ENCODE measurements at regions not wholly inside any gene's neighbourhood (a gene's known extent, or its start where the extent isn't known, plus 50 kb on each side); places are given as distances from the start of the nearest gene placed in this dataset.
A peak's percentile ranks its signal among the peaks of the same experiment; 100 is the strongest.
"Not testable (repeated sequence)": the region's sequence is repeated elsewhere in the genome, so short reads cannot be mapped to it uniquely, and the experiment has no call there.

DNA sequence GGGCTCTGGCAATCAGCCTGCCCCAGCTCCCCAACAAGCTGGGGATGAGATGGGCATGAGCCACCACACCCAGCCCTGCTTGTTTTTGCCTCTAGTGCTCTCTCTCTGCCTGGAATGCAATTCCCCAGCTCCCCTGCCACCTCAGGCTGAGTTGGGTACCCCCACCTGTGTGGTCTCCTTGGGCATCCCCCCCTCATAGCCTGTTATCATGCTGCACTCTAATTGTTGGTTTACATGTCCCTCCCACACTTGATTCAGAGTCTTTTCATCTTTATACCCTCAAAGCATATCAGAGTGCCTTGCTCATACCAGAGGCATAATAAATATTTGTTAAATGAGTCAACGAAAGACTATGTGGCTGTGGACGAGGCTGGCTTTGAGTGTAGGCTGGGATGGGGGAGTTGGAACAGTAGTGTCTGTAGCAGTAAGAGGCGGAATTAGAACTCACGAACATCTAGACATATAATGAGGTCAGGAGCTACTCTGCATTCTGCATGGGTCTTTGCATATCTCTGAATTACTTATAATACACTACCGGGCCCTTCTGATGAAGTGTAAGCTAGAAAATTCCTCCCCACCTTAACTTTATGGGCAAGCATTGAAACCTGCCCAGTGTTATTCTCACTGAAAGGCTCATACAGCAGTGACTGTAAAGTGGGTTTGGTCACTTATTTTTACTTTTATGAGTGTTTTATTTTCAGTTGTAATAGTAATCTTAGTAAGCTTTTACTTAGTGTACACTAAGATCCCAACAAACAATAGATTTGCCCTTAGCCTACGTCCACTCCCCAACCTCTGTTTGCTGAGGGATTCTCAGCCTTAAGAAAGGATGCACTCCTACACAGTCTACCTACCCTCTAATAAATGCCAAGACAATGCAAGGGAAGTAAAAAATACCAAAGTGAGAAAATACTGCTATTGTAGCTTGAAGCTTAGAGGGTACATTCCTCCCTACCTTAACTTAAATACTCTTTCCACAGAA, 58.7 kb downstream of the EDN1 start:
- no peaks in the 10 kb centered on the region for H3K4me1 ChIP-seq (ENCODE audit: control insufficient read depth, insufficient read depth, low read length)
- no peaks in the 10 kb centered on the region for H3K36me3 ChIP-seq (ENCODE audit: control insufficient read depth, insufficient read depth, low read length)
- H3K4me3 ChIP-seq (ENCODE audit: low read length): no peak overlapping the region
- no peaks in the 10 kb centered on the region for H3K27me3 ChIP-seq (ENCODE audit: control insufficient read depth, insufficient read depth, low read length)
- no peak overlapping the region for H3K9ac ChIP-seq (ENCODE audit: low read length)
- no peak overlapping the region for H3K27ac ChIP-seq (ENCODE audit: low read depth, low read length)

DNA sequence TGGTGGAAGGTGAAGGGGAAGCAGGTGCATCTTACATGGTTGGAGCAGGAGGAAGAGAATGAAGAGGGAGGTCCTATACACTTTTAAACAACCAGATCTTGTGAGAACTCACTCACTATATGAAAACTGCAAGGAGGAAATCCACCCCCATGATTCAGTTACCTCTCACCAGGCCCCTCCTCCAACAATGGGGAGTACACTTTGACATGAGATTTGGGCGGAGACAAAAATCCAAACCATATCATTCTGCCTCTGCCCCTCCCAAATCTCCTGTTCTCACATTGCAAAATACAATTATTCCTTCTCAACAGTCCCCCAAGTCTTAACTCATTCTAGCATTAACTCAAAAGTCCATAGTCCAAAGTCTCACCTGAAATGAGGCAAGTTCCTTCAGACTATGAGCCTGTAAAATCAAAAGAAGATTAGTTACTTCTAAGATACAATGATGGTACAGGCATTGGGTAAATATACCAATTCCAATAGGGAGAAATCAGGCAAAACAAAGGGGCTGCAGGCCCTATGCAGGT, 60.5 kb downstream of the EDN1 start:
- H3K27me3 ChIP-seq (ENCODE audit: control insufficient read depth, insufficient read depth, low read length): no peaks in the 10 kb centered on the region
- H3K27ac ChIP-seq (ENCODE audit: low read depth, low read length): no peak overlapping the region
- no peaks in the 10 kb centered on the region for H3K36me3 ChIP-seq (ENCODE audit: control insufficient read depth, insufficient read depth, low read length)
- no peak overlapping the region for H3K9ac ChIP-seq (ENCODE audit: low read length)
- H3K4me3 ChIP-seq (ENCODE audit: low read length): no peak overlapping the region
- H3K4me1 ChIP-seq (ENCODE audit: control insufficient read depth, insufficient read depth, low read length): peaks cover 5% of the 10 kb centered on the region

DNA sequence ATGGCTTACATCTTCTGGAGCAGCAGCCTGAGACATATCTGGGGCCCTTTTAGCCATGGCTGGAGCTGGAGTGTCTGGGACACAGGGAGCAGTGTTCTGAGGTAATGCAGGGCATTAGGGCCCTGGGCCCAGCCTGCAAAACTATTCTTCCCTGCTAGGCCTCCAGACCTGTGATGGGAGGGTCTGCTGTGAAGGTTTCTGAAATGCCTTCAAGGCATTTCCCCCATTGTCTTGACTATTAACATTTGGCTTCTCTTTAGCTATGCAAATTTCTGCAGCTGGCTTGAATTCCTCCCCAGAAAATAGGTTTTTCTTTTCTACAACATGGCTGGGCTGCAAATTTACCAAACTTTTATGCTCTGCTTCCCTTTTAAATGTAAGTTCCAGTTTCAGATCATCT, 61.5 kb downstream of the EDN1 start:
- Histone ChIP-seq H3K27me3 (ENCODE audit: control insufficient read depth, insufficient read depth, low read length) (no peaks in the 10 kb centered on the region), H3K27ac (ENCODE audit: low read depth, low read length) (no peak overlapping the region), H3K9ac (ENCODE audit: low read length) (no peak overlapping the region), H3K4me3 (ENCODE audit: low read length) (no peak overlapping the region), H3K36me3 (ENCODE audit: control insufficient read depth, insufficient read depth, low read length) (no peaks in the 10 kb centered on the region), H3K4me1 (ENCODE audit: control insufficient read depth, insufficient read depth, low read length) (peaks cover 5% of the 10 kb centered on the region)

DNA sequence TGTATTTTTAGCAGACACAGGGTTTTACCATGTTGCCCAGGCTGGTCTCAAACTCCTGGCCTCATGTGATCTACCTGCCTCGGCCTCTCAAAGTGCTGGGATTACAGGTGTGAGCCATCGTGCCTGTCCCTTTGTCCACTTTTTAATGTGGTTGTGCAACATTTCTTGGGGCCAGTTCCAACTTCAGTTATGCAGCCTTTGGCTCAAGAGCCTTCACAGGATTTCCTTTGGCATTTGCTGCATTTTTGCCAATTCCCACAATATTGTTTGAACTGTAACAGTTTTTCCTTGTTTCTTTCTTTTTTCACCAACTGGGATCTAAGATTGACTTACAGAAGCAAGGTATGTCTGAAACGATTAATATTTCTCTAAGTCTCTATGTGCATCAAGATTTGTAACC, 63.6 kb downstream of the EDN1 start:
- Histone ChIP-seq H3K27me3 (ENCODE audit: control insufficient read depth, insufficient read depth, low read length) (no peaks in the 10 kb centered on the region), H3K4me3 (ENCODE audit: low read length) (no peak overlapping the region), H3K36me3 (ENCODE audit: control insufficient read depth, insufficient read depth, low read length) (no peaks in the 10 kb centered on the region), H3K9ac (ENCODE audit: low read length) (no peak overlapping the region), H3K4me1 (ENCODE audit: control insufficient read depth, insufficient read depth, low read length) (peaks cover 5% of the 10 kb centered on the region), H3K27ac (ENCODE audit: low read depth, low read length) (no peak overlapping the region)

DNA sequence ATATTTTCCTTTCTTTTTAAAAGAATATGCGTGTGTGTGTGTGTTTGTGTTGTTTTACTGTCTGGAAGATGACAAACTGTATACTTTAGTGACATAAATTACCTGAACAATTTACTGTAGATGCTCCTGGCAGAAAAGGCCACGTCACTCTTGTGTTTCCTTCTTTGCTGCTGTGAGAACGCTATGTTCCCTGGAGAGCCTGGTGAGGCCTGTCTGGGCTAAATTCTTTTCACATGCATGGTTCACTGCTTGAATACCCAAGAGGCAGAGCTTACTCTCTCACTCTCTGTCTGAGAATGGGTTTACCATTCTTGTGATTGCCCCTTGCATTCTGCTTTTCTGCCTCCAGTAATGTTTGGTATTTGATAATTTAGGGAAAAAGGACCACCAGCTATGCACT, 64.3 kb downstream of the EDN1 start:
- Histone ChIP-seq H3K27me3 (ENCODE audit: control insufficient read depth, insufficient read depth, low read length) (no peaks in the 10 kb centered on the region), H3K4me3 (ENCODE audit: low read length) (no peak overlapping the region), H3K27ac (ENCODE audit: low read depth, low read length) (peak overlapping the region; percentile 48), H3K4me1 (ENCODE audit: control insufficient read depth, insufficient read depth, low read length) (peaks cover 5% of the 10 kb centered on the region), H3K9ac (ENCODE audit: low read length) (no peak overlapping the region), H3K36me3 (ENCODE audit: control insufficient read depth, insufficient read depth, low read length) (no peaks in the 10 kb centered on the region)

DNA sequence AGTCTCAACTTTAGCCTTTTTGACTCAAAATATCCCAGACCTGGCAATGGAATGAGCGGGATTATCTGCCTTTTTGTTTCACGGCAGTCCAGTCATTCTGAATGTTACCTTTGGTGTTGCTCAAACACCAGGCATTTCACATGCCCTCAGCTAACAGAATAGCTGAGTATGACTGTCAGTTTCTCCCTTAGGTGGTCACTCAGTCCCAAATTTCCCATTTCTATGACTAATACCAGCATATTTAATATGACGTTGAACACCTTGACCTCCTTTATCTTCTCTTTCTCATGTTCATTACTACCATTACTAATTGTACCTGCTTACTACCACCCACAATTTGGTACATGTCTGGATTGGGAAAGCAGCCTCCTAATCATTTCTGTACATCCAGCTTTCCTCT, 65.2 kb downstream of the EDN1 start:
- no peaks in the 10 kb centered on the region for H3K36me3 ChIP-seq (ENCODE audit: control insufficient read depth, insufficient read depth, low read length)
- no peak overlapping the region for H3K27ac ChIP-seq (ENCODE audit: low read depth, low read length)
- H3K9ac ChIP-seq (ENCODE audit: low read length): no peak overlapping the region
- no peak overlapping the region for H3K4me3 ChIP-seq (ENCODE audit: low read length)
- H3K4me1 ChIP-seq (ENCODE audit: control insufficient read depth, insufficient read depth, low read length): peaks cover 5% of the 10 kb centered on the region
- no peaks in the 10 kb centered on the region for H3K27me3 ChIP-seq (ENCODE audit: control insufficient read depth, insufficient read depth, low read length)

DNA sequence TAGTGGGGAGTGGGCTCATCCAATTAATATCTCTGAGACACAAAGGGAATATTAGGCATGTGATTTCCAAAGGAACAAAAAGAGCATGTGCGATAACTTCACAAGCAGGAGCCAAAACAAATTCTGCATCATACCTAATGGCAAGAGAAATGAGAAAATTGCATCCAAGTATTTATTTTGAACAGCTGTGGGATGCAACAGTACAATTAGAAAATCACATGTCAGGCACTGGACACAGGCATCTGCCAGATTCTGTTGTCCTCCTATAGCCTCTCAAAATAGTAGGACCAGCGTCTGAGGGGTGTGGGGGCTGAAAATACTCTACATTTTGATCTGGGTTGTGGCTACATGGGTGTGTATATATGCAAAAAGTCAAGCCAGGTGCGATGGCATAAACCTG, 66.3 kb downstream of the EDN1 start:
- H3K4me1 ChIP-seq (ENCODE audit: control insufficient read depth, insufficient read depth, low read length): peaks cover 5% of the 10 kb centered on the region

DNA sequence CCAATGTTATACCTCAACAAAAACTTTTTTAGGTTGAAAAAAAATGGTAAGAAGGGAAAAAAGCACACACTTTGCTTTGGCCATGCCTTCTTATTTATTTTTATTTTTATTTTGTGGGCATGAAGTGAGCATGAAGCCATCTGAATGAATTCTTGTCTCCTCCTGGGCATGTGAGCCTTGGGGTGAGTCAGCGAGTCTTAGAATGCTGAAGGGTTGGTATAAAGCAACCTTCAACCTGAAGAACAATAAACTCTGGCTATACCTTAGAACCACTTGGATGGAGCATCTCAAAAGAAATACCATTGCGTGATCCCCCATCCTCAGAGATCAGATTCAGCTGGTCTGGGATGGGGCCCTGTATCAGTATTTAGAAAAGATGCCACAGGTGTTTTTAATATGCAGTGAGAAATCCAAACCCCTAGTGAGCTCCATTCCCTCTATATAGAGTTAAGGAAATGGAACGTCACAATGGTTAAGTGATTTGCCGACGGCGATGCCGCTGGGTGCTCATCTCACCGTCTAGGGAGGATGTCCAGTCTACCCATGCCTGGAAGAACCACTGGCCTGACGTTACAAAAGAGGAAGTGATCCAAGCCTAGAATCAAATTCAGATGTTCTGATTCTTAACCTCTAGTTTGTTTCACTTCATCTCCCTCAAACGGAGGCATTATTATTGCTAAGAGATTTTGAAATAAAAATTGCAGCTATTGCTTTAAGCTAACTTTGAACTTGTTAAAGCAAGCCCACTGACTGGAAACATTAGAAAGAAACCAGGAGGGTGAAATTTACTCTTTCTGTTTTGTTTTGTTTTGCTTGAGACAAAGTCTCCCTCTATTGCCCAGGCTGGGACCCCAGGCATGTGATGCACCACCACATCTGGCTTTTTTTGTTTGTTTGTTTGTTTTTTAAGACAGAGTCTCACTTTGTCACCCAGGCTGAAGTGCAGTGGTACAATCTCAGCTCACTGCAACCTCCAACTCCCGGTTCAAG, 67.1 kb downstream of the EDN1 start:
- Histone ChIP-seq H3K4me3 (ENCODE audit: low read length) (no peak overlapping the region), H3K27ac (ENCODE audit: low read depth, low read length) (no peak overlapping the region), H3K9ac (ENCODE audit: low read length) (no peak overlapping the region), H3K27me3 (ENCODE audit: control insufficient read depth, insufficient read depth, low read length) (no peaks in the 10 kb centered on the region), H3K4me1 (ENCODE audit: control insufficient read depth, insufficient read depth, low read length) (peaks cover 5% of the 10 kb centered on the region), H3K36me3 (ENCODE audit: control insufficient read depth, insufficient read depth, low read length) (no peaks in the 10 kb centered on the region)

More for the DNA sequence above, 66.3 kb downstream of the EDN1 start:
- Histone ChIP-seq H3K9ac (ENCODE audit: low read length) (no peak overlapping the region), H3K4me3 (ENCODE audit: low read length) (no peak overlapping the region), H3K27me3 (ENCODE audit: control insufficient read depth, insufficient read depth, low read length) (no peaks in the 10 kb centered on the region), H3K36me3 (ENCODE audit: control insufficient read depth, insufficient read depth, low read length) (no peaks in the 10 kb centered on the region), H3K27ac (ENCODE audit: low read depth, low read length) (no peak overlapping the region)

DNA sequence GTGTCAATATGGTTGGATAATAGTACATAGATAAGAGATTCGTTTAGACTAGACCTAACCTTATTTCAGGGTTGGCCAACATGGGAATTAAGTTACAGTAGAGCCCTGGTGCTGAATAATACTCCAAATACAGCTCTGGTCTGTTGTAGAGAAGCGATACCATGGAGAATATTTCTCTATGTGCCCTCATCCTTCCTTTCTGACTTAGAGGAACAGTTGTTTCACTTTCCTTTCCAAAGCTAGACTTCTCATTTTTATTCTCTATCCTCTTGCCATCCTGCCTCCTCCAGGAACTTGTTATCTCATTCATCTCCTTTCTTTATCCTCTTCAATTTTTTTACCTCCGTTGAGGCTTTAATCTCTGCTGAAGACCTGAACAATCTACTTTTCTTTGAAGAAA, 68.9 kb downstream of the EDN1 start:
- Histone ChIP-seq H3K27ac (ENCODE audit: low read depth, low read length) (no peak overlapping the region), H3K9ac (ENCODE audit: low read length) (no peak overlapping the region), H3K4me3 (ENCODE audit: low read length) (no peak overlapping the region), H3K27me3 (ENCODE audit: control insufficient read depth, insufficient read depth, low read length) (no peaks in the 10 kb centered on the region), H3K4me1 (ENCODE audit: control insufficient read depth, insufficient read depth, low read length) (peaks cover 5% of the 10 kb centered on the region), H3K36me3 (ENCODE audit: control insufficient read depth, insufficient read depth, low read length) (no peaks in the 10 kb centered on the region)

DNA sequence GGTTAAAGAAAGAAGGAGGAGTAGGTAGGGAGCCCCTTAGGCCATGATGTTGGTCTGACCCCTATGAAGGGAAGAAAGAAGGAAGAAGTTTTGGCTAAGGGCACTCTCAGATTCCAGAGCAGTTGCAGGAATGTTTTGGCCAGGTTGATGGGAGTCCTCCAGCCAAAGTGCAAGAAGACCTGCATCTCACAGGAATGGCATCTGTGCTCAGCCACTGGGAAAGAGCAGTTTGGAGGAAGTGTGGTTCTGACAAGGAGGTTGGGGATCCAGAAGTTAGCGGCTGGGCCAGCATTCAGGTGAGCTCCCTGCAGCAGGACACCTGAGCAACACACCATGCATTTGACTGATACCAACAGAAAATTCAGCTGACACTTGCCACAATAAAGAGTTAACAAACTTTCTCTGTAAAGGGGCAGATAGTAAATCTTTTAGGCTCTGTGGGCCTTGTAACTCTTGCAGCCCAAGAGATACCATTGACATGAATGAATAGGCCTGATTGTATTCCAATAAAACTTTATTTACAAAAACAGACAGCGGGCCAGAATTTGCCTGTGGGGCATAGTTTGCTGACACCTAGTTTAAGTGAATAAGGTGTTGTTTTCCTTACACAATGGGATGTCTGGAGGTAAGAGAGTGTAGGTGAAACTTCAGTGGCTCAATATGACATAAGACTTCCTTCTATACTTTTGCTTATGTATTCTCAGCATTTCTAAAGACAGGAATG, 71.0 kb downstream of the EDN1 start:
- Histone ChIP-seq H3K27me3 (ENCODE audit: control insufficient read depth, insufficient read depth, low read length) (no peaks in the 10 kb centered on the region), H3K4me1 (ENCODE audit: control insufficient read depth, insufficient read depth, low read length) (no peaks in the 10 kb centered on the region), H3K27ac (ENCODE audit: low read depth, low read length) (no peak overlapping the region), H3K9ac (ENCODE audit: low read length) (no peak overlapping the region), H3K4me3 (ENCODE audit: low read length) (no peak overlapping the region), H3K36me3 (ENCODE audit: control insufficient read depth, insufficient read depth, low read length) (no peaks in the 10 kb centered on the region)

DNA sequence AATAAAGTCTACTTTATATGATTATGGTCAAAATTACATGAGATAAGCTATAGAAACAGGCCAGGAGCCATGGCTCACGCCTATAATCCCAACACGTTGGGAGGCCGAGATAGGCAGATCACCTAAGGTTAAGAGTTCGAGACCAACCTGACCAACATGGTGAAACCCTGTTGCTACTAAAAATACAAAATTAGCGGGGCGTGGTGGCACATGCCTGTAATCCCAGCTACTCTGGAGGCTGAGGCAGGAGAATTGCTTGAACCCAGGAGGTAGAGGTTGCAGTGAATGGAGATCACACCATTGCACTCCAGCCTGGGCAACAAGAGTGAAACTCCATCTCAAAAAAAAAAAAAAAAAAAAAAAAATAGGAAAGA, 73.1 kb downstream of the EDN1 start:
- H3K9ac ChIP-seq (ENCODE audit: low read length); H3K27me3 ChIP-seq (ENCODE audit: control insufficient read depth, insufficient read depth, low read length); H3K4me1 ChIP-seq (ENCODE audit: control insufficient read depth, insufficient read depth, low read length); H3K36me3 ChIP-seq (ENCODE audit: control insufficient read depth, insufficient read depth, low read length); H3K27ac ChIP-seq (ENCODE audit: low read depth, low read length); H3K4me3 ChIP-seq (ENCODE audit: low read length): not testable (repeated sequence)

Measured in rectal smooth muscle tissue (tissue), 1 donor.